OCI-LY1 (cell line): ENCODE measurements at regions not wholly inside any gene's neighbourhood (a gene's known extent, or its start where the extent isn't known, plus 50 kb on each side); places are given as distances from the start of the nearest gene placed in this dataset.

ENCODE experiments used
- CTCF ChIP-seq: fragments of 200-600 bp; sonication (generic), shearing (Covaris generic); IDR thresholded peaks from 2 replicates; pipeline ENCODE4 v1.5.1; 2017; ENCODE audit warnings: mild to moderate bottlenecking, antibody characterized with exemption, low read length, moderate library complexity, mixed read lengths
- EZH2 ChIP-seq: fragments of 200-600 bp; sonication (generic), shearing (Covaris generic); IDR thresholded peaks from 2 replicates; pipeline ENCODE4 v1.8.0; 2017; ENCODE audit warnings: borderline replicate concordance, mixed run types, mild to moderate bottlenecking, antibody characterized with exemption, low read length, moderate library complexity, mixed read lengths

DNA sequence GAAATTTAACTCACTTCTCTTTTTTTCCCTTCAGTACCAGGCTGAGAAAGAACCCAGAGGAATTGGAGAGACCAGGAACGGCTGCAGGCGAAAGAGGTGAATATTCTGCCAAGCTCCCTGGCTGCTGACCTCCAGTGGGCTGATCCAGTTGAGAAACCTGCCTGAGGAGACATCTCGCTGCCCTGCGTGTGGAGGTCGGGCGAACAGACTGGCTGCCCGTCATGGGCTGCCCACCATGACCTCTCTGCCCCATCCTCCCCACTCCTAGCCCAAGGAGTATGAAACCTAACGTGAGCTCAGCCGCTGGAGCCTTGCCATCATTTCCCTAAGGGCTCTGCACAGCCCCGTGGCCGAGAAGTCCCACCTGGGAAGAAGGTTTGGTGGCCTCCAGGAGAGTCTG lies 148.8 kb upstream of the SALL3 start:
- TF ChIP-seq CTCF: no peak
- TF ChIP-seq EZH2: no peak
